ENCODE measurements at regions not wholly inside any gene's neighbourhood (a gene's known extent, or its start where the extent isn't known, plus 50 kb on each side); places are given as distances from the start of the nearest gene placed in this dataset.

- CTCF ChIA-PET: no interaction called here
- Mint-ChIP-seq H3K36me3 (ENCODE audit: insufficient read depth, unreplicated experiment) (no peaks in the 10 kb centered on the region), H3K27ac (ENCODE audit: unreplicated experiment) (no peak overlapping the region), H3K9me3 (ENCODE audit: low read depth, unreplicated experiment) (no peaks in the 10 kb centered on the region), H3K27me3 (ENCODE audit: unreplicated experiment) (no peaks in the 10 kb centered on the region), H3K4me1 (ENCODE audit: low read depth, unreplicated experiment) (no peaks in the 10 kb centered on the region), H3K4me3 (ENCODE audit: low read depth, unreplicated experiment) (no peak overlapping the region)
- no TSS peak for BruUV-seq (replicated peaks)
- DNase-seq: no peak
- intact Hi-C loops (cut with micrococcal nuclease; ENCODE audit: unreplicated experiment): no loop called here
- TF ChIP-seq, protein P1, sequence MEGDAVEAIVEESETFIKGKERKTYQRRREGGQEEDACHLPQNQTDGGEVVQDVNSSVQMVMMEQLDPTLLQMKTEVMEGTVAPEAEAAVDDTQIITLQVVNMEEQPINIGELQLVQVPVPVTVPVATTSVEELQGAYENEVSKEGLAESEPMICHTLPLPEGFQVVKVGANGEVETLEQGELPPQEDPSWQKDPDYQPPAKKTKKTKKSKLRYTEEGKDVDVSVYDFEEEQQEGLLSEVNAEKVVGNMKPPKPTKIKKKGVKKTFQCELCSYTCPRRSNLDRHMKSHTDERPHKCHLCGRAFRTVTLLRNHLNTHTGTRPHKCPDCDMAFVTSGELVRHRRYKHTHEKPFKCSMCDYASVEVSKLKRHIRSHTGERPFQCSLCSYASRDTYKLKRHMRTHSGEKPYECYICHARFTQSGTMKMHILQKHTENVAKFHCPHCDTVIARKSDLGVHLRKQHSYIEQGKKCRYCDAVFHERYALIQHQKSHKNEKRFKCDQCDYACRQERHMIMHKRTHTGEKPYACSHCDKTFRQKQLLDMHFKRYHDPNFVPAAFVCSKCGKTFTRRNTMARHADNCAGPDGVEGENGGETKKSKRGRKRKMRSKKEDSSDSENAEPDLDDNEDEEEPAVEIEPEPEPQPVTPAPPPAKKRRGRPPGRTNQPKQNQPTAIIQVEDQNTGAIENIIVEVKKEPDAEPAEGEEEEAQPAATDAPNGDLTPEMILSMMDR (IDR thresholded peaks at IDR 0.05; ENCODE audit: unreplicated experiment): no peak
Measured at GRCh38 chr3:117201901-117202774, 492.6 kb downstream of the TUSC7 start.

GRCh38 chr3:117217355-117217754 is 507.8 kb downstream of the TUSC7 start:
- H3K36me3 Mint-ChIP-seq (ENCODE audit: insufficient read depth, unreplicated experiment): no peaks in the 10 kb centered on the region
- TF ChIP-seq, protein P1 (IDR thresholded peaks at IDR 0.05; ENCODE audit: unreplicated experiment): no peak
- H3K9me3 Mint-ChIP-seq (ENCODE audit: low read depth, unreplicated experiment): peaks cover 6% of the 10 kb centered on the region
- H3K27me3 Mint-ChIP-seq (ENCODE audit: unreplicated experiment): no peaks in the 10 kb centered on the region
- BruUV-seq (replicated peaks): no TSS peak
- intact Hi-C loops (cut with micrococcal nuclease; ENCODE audit: unreplicated experiment): no loop called here
- H3K27ac Mint-ChIP-seq (ENCODE audit: unreplicated experiment): no peak overlapping the region
- H3K4me3 Mint-ChIP-seq (ENCODE audit: low read depth, unreplicated experiment): no peak overlapping the region
- H3K4me1 Mint-ChIP-seq (ENCODE audit: low read depth, unreplicated experiment): peaks cover 25% of the 10 kb centered on the region
- CTCF ChIA-PET: no interaction called here
- DNase-seq: no peak

GRCh38 chr3:117217760-117218316 is 508.3 kb downstream of the TUSC7 start:
- H3K27ac Mint-ChIP-seq (ENCODE audit: unreplicated experiment): no peak overlapping the region
- H3K9me3 Mint-ChIP-seq (ENCODE audit: low read depth, unreplicated experiment): peaks cover under 1% of the 10 kb centered on the region
- CTCF ChIA-PET: no interaction called here
- no peaks in the 10 kb centered on the region for H3K36me3 Mint-ChIP-seq (ENCODE audit: insufficient read depth, unreplicated experiment)
- no peak overlapping the region for H3K4me3 Mint-ChIP-seq (ENCODE audit: low read depth, unreplicated experiment)
- intact Hi-C loops (cut with micrococcal nuclease; ENCODE audit: unreplicated experiment): no loop called here
- no peaks in the 10 kb centered on the region for H3K27me3 Mint-ChIP-seq (ENCODE audit: unreplicated experiment)
- H3K4me1 Mint-ChIP-seq (ENCODE audit: low read depth, unreplicated experiment): peaks cover 25% of the 10 kb centered on the region
- TF ChIP-seq, protein P1 (IDR thresholded peaks at IDR 0.05; ENCODE audit: unreplicated experiment): no peak
- no TSS peak for BruUV-seq (replicated peaks)
- no peak for DNase-seq

GRCh38 chr3:117218641-117219048 is 509.1 kb downstream of the TUSC7 start:
- BruUV-seq (replicated peaks): no TSS peak
- no peak overlapping the region for H3K27ac Mint-ChIP-seq (ENCODE audit: unreplicated experiment)

More at GRCh38 chr3:117218641-117219048, 509.1 kb downstream of the TUSC7 start:
- peak overlapping the region; percentile 12 for H3K4me3 Mint-ChIP-seq (ENCODE audit: low read depth, unreplicated experiment)
- H3K27me3 Mint-ChIP-seq (ENCODE audit: unreplicated experiment): no peaks in the 10 kb centered on the region
- CTCF ChIA-PET: interaction anchor here (0.6 kb wide), 1 partner anchor 39 kb away, joined by 3 read pairs; no protein-coding TSS in a partner anchor
- no peak for DNase-seq
- peaks cover 25% of the 10 kb centered on the region for H3K4me1 Mint-ChIP-seq (ENCODE audit: low read depth, unreplicated experiment)
- H3K36me3 Mint-ChIP-seq (ENCODE audit: insufficient read depth, unreplicated experiment): no peaks in the 10 kb centered on the region
- TF ChIP-seq, protein P1 (IDR thresholded peaks at IDR 0.05; ENCODE audit: unreplicated experiment): no peak
- H3K9me3 Mint-ChIP-seq (ENCODE audit: low read depth, unreplicated experiment): no peaks in the 10 kb centered on the region
- intact Hi-C loops (cut with micrococcal nuclease; ENCODE audit: unreplicated experiment): no loop called here
